GM23338 (cell line): ENCODE measurements at regions not wholly inside any gene's neighbourhood (a gene's known extent, or its start where the extent isn't known, plus 50 kb on each side); places are given as distances from the start of the nearest gene placed in this dataset.

Experiments used
- CREB1 ChIP-seq: fragments of 250-450 bp; sonication (Bioruptor Pico); IDR thresholded peaks from 2 replicates; pipeline ENCODE4 v1.5.0; 2020; ENCODE audit warnings: low read depth, mild to moderate bottlenecking, moderate library complexity
- CTCF ChIP-seq, 2 experiments: fragments of 200-600 bp in 1 of 2; sonication (generic) in 1 of 2; conservative IDR thresholded peaks; 2 replicates each; pipeline versions ENCODE4 v1.5.1 to v1.6.1; 2016 to 2017; ENCODE audit warnings: antibody characterized with exemption in 2 of 2, low read depth in 2 of 2, mild to moderate bottlenecking in 2 of 2, moderate library complexity in 1 of 2
- ETS1 ChIP-seq: IDR thresholded peaks from 2 replicates; pipeline ENCODE4 v1.6.1; 2016; ENCODE audit warnings: antibody characterized with exemption
- EZH2 ChIP-seq: fragments of 200-600 bp; sonication (generic); IDR thresholded peaks from one replicate; pipeline ENCODE4 v1.8.0; 2017; ENCODE audit warnings: antibody characterized with exemption, mild to moderate bottlenecking, low read depth; ENCODE audit not compliant: unreplicated experiment
- EZH2phosphoT487 ChIP-seq: fragments of 200-600 bp; sonication (generic); IDR thresholded peaks from one replicate; pipeline ENCODE4 v1.8.1; 2018; ENCODE audit warnings: antibody characterized with exemption; ENCODE audit not compliant: unreplicated experiment
- JUNB ChIP-seq: IDR thresholded peaks from one replicate; pipeline ENCODE4 v1.6.1; 2016; ENCODE audit warnings: antibody characterized with exemption; ENCODE audit not compliant: unreplicated experiment
- NANOG ChIP-seq: IDR thresholded peaks from 2 replicates; pipeline ENCODE4 v1.6.1; 2016; ENCODE audit warnings: antibody characterized with exemption, borderline replicate concordance
- POLR2AphosphoS5 ChIP-seq: IDR thresholded peaks from 2 replicates; pipeline ENCODE4 v1.6.1; 2016; ENCODE audit warnings: antibody characterized with exemption, low read depth
- REST ChIP-seq: IDR thresholded peaks from one replicate; pipeline ENCODE4 v1.6.1; 2018; ENCODE audit warnings: antibody characterized with exemption; ENCODE audit not compliant: unreplicated experiment
- STAT1 ChIP-seq: IDR thresholded peaks from one replicate; pipeline ENCODE4 v1.6.1; 2016; ENCODE audit warnings: antibody characterized with exemption; ENCODE audit not compliant: unreplicated experiment
- ZNF114 ChIP-seq: fragments of 250-450 bp; sonication (Bioruptor Pico); IDR thresholded peaks from 2 replicates; pipeline ENCODE4 v1.5.0; 2020; ENCODE audit warnings: mild to moderate bottlenecking, moderate library complexity
- ZNF331 ChIP-seq: fragments of 250-450 bp; sonication (Bioruptor Pico); IDR thresholded peaks from 2 replicates; pipeline ENCODE4 v1.5.0; 2020; ENCODE audit warnings: low read depth, mild to moderate bottlenecking, moderate library complexity
- ZNF462 ChIP-seq: fragments of 250-450 bp; sonication (Bioruptor Pico); IDR thresholded peaks from 2 replicates; pipeline ENCODE4 v1.5.0; 2020; ENCODE audit warnings: mild to moderate bottlenecking, moderate library complexity

- TF ChIP-seq EZH2phosphoT487 (no peak), CTCF (conservative IDR thresholded peaks at IDR 0.05; ENCODE audit: low read depth in 2 of 2) (no peak), EZH2 (no peak), POLR2AphosphoS5 (no peak), REST (no peak), CREB1 (CRISPR knock-in tag) (no peak), JUNB (no peak), STAT1 (no peak), ZNF114 (no peak), ETS1 (no peak), ZNF462 (no peak), NANOG (no peak), ZNF331 (CRISPR knock-in tag) (no peak)
Observed at GRCh38 chr3:81087607-81088006, 673.8 kb downstream of the GBE1 start.
